A673 (cell line): ENCODE measurements at regions not wholly inside any gene's neighbourhood (a gene's known extent, or its start where the extent isn't known, plus 50 kb on each side); places are given as distances from the start of the nearest gene placed in this dataset.
A peak's percentile ranks its signal among the peaks of the same experiment; 100 is the strongest.

Source experiments
- BruUV-seq: library from RNA; stranded (reverse); fragments of 400-500 nt; replicated peaks from 2 replicates; lab custom pipeline; 2021; lab: Mats Ljungman, UMichigan
- CTCF ChIA-PET: fragments of 300-600 bp; sonication (Branson Sonifier 250); formaldehyde crosslinking; loops from one replicate; lab custom pipeline; 2022; ENCODE audit warnings: antibody characterized with exemption; lab: Charles Lee
- POLR2A ChIA-PET: fragments of 300-600 bp; sonication (Branson Sonifier 250); formaldehyde crosslinking; loops from one replicate; lab custom pipeline; 2022; ENCODE audit warnings: antibody characterized with exemption; ENCODE audit not compliant: low non-redundant PET; lab: Charles Lee
- DNase-seq: peaks from one replicate; pipeline ENCODE4 v3.0.0-alpha.2; 2015; ENCODE audit warnings: low spot score
- H3K27ac ChIP-seq: fragments of 200-600 bp; sonication (generic); 2 replicates; pipeline ENCODE4 v1.5.1; 2016; ENCODE audit warnings: mixed run types, low read depth, mild to moderate bottlenecking, mixed read lengths, antibody characterized with exemption, low read length; ENCODE audit not compliant: poor library complexity, severe bottlenecking
- H3K27me3 ChIP-seq: fragments of 200-600 bp; sonication (generic); replicated peaks from 2 replicates; pipeline ENCODE4 v1.6.1; 2017; ENCODE audit warnings: mixed run types, low read depth, mild to moderate bottlenecking, mixed read lengths, antibody characterized with exemption, low read length; ENCODE audit not compliant: insufficient read depth, poor library complexity
- H3K36me3 ChIP-seq: fragments of 200-600 bp; sonication (generic); 2 replicates; pipeline ENCODE4 v1.6.1; 2016; ENCODE audit warnings: mixed run types, mild to moderate bottlenecking, mixed read lengths, antibody characterized with exemption, low read length; ENCODE audit not compliant: insufficient read depth, poor library complexity, severe bottlenecking
- H3K4me1 ChIP-seq: fragments of 200-600 bp; sonication (generic); 2 replicates; pipeline ENCODE4 v1.6.1; 2017; ENCODE audit warnings: mixed run types, mild to moderate bottlenecking, mixed read lengths, antibody characterized with exemption, low read length; ENCODE audit not compliant: insufficient read depth, poor library complexity, severe bottlenecking
- H3K4me3 ChIP-seq: fragments of 200-600 bp; sonication (generic); 2 replicates; pipeline ENCODE4 v1.5.1; 2016; ENCODE audit warnings: low read depth, mixed run types, mild to moderate bottlenecking, mixed read lengths, low read length; ENCODE audit not compliant: poor library complexity, severe bottlenecking
- H3K9me3 ChIP-seq: fragments of 200-600 bp; sonication (generic); 2 replicates; pipeline ENCODE4 v1.6.1; 2016; ENCODE audit warnings: mixed run types, low read depth, mild to moderate bottlenecking, mixed read lengths, antibody characterized with exemption, low read length; ENCODE audit not compliant: poor library complexity, severe bottlenecking
- EZH2 ChIP-seq: fragments of 200-600 bp; sonication (generic); IDR thresholded peaks from 2 replicates; pipeline ENCODE4 v1.6.1; 2017; ENCODE audit warnings: borderline replicate concordance, low read depth, mild to moderate bottlenecking, mixed read lengths, antibody characterized with exemption, low read length; ENCODE audit not compliant: poor library complexity, severe bottlenecking
- intact Hi-C: fragments of 100-400 bp; cut with micrococcal nuclease; formaldehyde crosslinking; loops from one replicate; pipeline ENCODE4 v1.10.0; 2022; ENCODE audit not compliant: unreplicated experiment
- TF ChIP-seq, protein P1 (sequence below): fragments of 300-800, 200-600 bp; sonication (generic); conservative IDR thresholded peaks from 2 replicates; pipeline ENCODE4 v1.5.1; 2017; ENCODE audit warnings: low read depth, mild to moderate bottlenecking, antibody characterized with exemption, low read length, moderate library complexity, mixed read lengths

GRCh38 chr1:242872521-242872920 lies 348.0 kb upstream of the PLD5 start:
- Histone ChIP-seq H3K27ac (peak overlapping the region; percentile 96), H3K4me3 (no peak overlapping the region), H3K27me3 (no peaks in the 10 kb centered on the region), H3K4me1 (peaks cover 32% of the 10 kb centered on the region), H3K9me3 (no peaks in the 10 kb centered on the region), H3K36me3 (no peaks in the 10 kb centered on the region)
- CTCF ChIA-PET: no interaction called here
- intact Hi-C loops: loop anchor here (2.0 to 10.0 kb wide), 4 partner anchors 64 to 1320 kb away; no protein-coding TSS in a partner anchor
- no TSS peak for BruUV-seq
- TF ChIP-seq, protein P1, sequence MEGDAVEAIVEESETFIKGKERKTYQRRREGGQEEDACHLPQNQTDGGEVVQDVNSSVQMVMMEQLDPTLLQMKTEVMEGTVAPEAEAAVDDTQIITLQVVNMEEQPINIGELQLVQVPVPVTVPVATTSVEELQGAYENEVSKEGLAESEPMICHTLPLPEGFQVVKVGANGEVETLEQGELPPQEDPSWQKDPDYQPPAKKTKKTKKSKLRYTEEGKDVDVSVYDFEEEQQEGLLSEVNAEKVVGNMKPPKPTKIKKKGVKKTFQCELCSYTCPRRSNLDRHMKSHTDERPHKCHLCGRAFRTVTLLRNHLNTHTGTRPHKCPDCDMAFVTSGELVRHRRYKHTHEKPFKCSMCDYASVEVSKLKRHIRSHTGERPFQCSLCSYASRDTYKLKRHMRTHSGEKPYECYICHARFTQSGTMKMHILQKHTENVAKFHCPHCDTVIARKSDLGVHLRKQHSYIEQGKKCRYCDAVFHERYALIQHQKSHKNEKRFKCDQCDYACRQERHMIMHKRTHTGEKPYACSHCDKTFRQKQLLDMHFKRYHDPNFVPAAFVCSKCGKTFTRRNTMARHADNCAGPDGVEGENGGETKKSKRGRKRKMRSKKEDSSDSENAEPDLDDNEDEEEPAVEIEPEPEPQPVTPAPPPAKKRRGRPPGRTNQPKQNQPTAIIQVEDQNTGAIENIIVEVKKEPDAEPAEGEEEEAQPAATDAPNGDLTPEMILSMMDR: no peak
- TF ChIP-seq EZH2: no peak
- POLR2A ChIA-PET: no interaction called here
- DNase-seq: no peak

DNA sequence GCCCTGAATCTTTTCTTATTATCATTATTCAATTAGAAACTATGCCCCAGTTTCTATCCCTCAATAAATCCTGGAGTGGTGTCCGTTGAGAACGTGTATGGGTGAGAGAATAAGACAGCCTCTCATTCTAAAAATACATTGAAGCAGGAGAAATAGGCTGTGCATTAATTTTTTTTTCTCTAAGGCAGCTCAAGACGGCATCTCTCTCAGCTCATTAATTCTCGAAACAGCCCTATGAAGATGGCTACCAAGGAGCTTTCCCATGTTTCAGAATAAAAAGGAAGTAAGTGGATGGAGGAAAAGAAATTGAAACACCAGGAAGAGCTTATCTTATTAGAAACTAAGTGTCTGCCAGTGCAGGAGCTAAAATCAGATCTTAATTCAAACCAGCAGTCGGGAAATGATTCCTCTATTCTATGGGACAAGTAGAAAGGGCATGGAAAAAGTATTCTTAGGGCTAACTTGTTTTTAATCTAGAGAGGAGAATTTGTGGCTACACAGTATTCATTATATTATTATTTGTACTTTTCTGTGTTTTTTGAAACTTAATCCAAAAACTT lies 347.1 kb upstream of the PLD5 start:
- CTCF ChIA-PET: no interaction called here
- BruUV-seq: no TSS peak
- no peaks in the 10 kb centered on the region for H3K9me3 ChIP-seq
- H3K4me1 ChIP-seq: peaks cover 32% of the 10 kb centered on the region
- H3K27ac ChIP-seq: peak overlapping the region; percentile 96
- H3K27me3 ChIP-seq: no peaks in the 10 kb centered on the region
- POLR2A ChIA-PET: no interaction called here
- H3K4me3 ChIP-seq: peak overlapping the region; percentile 4
- peak; percentile 83 for DNase-seq
- H3K36me3 ChIP-seq: no peaks in the 10 kb centered on the region
- intact Hi-C loops: loop anchor here (2.0 to 10.0 kb wide), 4 partner anchors 65 to 1319 kb away; no protein-coding TSS in a partner anchor
- no peak for TF ChIP-seq EZH2
- TF ChIP-seq, protein P1: no peak

DNA sequence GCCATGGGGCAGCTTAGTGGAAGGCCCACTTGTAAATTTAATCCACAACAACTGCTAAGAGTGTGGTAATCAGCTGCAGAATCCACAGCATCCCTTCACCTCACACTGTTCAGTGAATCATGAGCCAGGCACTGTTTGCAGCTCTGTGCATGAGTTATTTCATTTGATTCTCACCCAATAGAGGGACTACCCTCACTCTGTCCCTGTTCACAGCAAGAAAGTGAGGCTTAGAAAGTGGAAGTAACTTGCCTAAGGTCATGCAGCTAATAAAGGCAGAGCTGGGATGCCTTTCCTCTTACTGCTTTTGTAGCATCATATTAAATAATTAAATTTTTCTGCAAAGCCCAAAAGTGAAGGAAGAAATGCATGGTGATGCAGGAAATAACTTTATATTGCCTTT lies 346.5 kb upstream of the PLD5 start:
- ChIA-PET POLR2A (interaction anchor here (0.5 kb wide), 1 partner anchor 21 kb away, joined by 9 read pairs; no protein-coding TSS in a partner anchor), CTCF (no interaction called here)
- peak; percentile 69 for DNase-seq
- peaks cover 32% of the 10 kb centered on the region for H3K4me1 ChIP-seq
- intact Hi-C loops: loop anchor here (5.0 to 10.0 kb wide), 3 partner anchors 396 to 1319 kb away; no protein-coding TSS in a partner anchor
- no TSS peak for BruUV-seq
- no peak overlapping the region for H3K4me3 ChIP-seq
- H3K36me3 ChIP-seq: no peaks in the 10 kb centered on the region
- TF ChIP-seq, protein P1: no peak
- no peak for TF ChIP-seq EZH2
- H3K27ac ChIP-seq: peak overlapping the region; percentile 96
- no peaks in the 10 kb centered on the region for H3K9me3 ChIP-seq
- no peaks in the 10 kb centered on the region for H3K27me3 ChIP-seq
